Body of pancreas (tissue), 4 donors: ENCODE measurements at regions not wholly inside any gene's neighbourhood (a gene's known extent, or its start where the extent isn't known, plus 50 kb on each side); places are given as distances from the start of the nearest gene placed in this dataset.

Experiments used
- ATAC-seq: fragments of 150-250 bp; one replicate; pipeline ENCODE4 v1.9.1; 2016
- DNase-seq, 4 donors: peaks; one replicate each; pipeline ENCODE4 v3.0.0-alpha.2; 2019
- H3K27ac ChIP-seq, 4 donors: fragments of 200-600 bp; sonication (generic); 1 replicate in 3 of 4; 2 replicates in 1 of 4; pipeline versions ENCODE4 v1.5.1 to v1.6.1; 2016 to 2019; ENCODE audit warnings: mild to moderate bottlenecking in 1 of 4, mixed read lengths in 1 of 4, moderate library complexity in 1 of 4
- H3K27me3 ChIP-seq, 2 donors: fragments of 200-600 bp; sonication (generic); one replicate each; pipeline ENCODE4 v1.6.0; 2016; ENCODE audit warnings: mild to moderate bottlenecking in 1 of 2
- H3K36me3 ChIP-seq, 2 donors: fragments of 200-600 bp; sonication (generic); replicated peaks in 1 of 2; 2 replicates each; pipeline ENCODE4 v1.5.1; 2016; ENCODE audit warnings: low read depth in 2 of 2; ENCODE audit not compliant: insufficient read depth in 1 of 2
- H3K4me1 ChIP-seq: fragments of 200-600 bp; sonication (generic); one replicate; pipeline ENCODE4 v1.6.0; 2016
- H3K4me3 ChIP-seq, 2 donors: fragments of 200-600 bp; sonication (generic); 1 replicate in 1 of 2; 2 replicates in 1 of 2; pipeline ENCODE4 v1.5.1; 2016 to 2019
- H3K9me3 ChIP-seq, 3 donors: fragments of 200-600 bp; sonication (generic); 1 replicate in 2 of 3; 2 replicates in 1 of 3; pipeline ENCODE4 v1.5.1; 2016
- POLR2A ChIP-seq, 3 donors: fragments of 450-650 bp; IDR thresholded peaks; one replicate each; pipeline ENCODE4 v1.6.1; 2016; ENCODE audit warnings: antibody characterized with exemption in 3 of 3, mild to moderate bottlenecking in 2 of 3
- WGBS, 2 donors: methylation state at CpG; one replicate each; pipeline ENCODE4 v1.1.5; 2017; 5-methylcytosine and 5-hydroxymethylcytosine counted together
- intact Hi-C: fragments of 100-400 bp; cut with DNase I; formaldehyde crosslinking; loops from one replicate; pipeline ENCODE4 v1.15.1; 2023
- TF ChIP-seq, protein P1 (sequence below), 7 experiments: fragments of 450-650 bp in 4 of 7; fragments of 200-600 bp in 3 of 7; sonication (generic) in 3 of 7; IDR thresholded peaks; one replicate each; pipeline ENCODE4 v1.5.1; 2016 to 2019; ENCODE audit warnings: antibody characterized with exemption in 7 of 7

DNA sequence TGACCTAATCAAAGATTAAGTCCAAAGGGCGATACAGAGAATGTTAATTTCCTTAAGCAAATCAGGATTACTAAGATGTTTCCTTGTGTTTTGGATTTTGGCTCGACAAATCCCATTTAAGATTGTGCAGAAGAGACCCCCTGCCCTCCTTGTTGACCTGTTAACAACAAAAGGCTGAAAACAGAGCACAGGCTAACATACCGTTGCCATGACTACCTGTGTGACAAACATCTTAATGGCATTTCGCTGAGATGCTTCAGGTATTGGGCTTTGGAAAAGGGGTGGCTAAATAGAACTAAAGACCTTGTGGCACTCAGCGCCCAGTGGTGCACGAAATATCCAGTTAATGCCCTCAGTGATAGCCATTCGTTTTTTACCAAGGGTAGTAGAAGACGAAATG is 1532.3 kb upstream of the TMEM132C start:
- WGBS, 2 donors = 85 to 88% methylated on average over 8 of the region's 8 CpGs
- Histone ChIP-seq H3K4me1 (no peaks in the 10 kb centered on the region), H3K4me3 (no peak overlapping the region), H3K36me3 (no peaks in the 10 kb centered on the region), H3K9me3 (no peaks in the 10 kb centered on the region), H3K27me3 (no peaks in the 10 kb centered on the region), H3K27ac (no peak overlapping the region)
- TF ChIP-seq POLR2A (IDR thresholded peaks at IDR 0.05) = no peak
- TF ChIP-seq, protein P1, sequence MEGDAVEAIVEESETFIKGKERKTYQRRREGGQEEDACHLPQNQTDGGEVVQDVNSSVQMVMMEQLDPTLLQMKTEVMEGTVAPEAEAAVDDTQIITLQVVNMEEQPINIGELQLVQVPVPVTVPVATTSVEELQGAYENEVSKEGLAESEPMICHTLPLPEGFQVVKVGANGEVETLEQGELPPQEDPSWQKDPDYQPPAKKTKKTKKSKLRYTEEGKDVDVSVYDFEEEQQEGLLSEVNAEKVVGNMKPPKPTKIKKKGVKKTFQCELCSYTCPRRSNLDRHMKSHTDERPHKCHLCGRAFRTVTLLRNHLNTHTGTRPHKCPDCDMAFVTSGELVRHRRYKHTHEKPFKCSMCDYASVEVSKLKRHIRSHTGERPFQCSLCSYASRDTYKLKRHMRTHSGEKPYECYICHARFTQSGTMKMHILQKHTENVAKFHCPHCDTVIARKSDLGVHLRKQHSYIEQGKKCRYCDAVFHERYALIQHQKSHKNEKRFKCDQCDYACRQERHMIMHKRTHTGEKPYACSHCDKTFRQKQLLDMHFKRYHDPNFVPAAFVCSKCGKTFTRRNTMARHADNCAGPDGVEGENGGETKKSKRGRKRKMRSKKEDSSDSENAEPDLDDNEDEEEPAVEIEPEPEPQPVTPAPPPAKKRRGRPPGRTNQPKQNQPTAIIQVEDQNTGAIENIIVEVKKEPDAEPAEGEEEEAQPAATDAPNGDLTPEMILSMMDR (IDR thresholded peaks at IDR 0.05) = no peak
- ATAC-seq (no peak), DNase-seq (no peak)
- intact Hi-C loops = no loop called here

DNA sequence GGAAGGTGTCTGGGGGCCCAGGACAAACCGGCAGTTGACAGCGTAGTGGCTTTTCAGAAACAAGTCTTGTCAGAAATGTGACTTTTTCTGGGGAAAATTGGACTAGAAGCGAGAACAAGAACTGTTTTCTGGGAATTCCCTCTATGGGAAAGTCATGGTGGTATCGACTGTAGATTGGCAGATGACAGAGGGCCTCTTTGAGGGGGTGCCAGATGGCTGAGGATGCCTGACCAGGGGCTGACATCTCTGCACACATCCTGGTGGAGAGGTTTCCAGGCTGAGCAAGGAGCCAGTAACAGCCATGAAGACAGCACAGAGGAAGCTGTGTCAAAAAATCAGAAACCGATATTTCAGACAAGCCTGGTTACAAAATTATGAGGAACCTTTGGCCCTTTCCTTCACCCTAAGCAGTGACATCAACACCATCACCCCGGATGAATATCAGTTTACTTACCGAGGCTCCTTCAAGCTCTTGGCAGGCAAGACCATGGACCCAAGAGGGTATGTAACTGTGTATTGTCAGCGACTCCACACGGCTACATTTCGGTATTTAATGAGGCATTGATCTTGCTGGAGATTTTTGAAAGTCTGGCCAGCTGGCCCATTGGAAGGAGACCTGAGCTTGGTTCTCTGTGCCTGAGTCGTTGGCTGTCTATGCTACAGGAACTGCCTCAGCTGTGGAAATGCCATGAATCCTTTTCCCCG is 1525.3 kb upstream of the TMEM132C start:
- Histone ChIP-seq H3K4me3 (no peak overlapping the region), H3K4me1 (no peaks in the 10 kb centered on the region), H3K27ac (no peak overlapping the region), H3K27me3 (no peaks in the 10 kb centered on the region), H3K36me3 (no peaks in the 10 kb centered on the region), H3K9me3 (no peaks in the 10 kb centered on the region)
- TF ChIP-seq, protein P1 (IDR thresholded peaks at IDR 0.05) = no peak
- TF ChIP-seq POLR2A (IDR thresholded peaks at IDR 0.05) = no peak
- 76 to 87% methylated on average over 12 of the region's 12 CpGs for WGBS, 2 donors
- DNase-seq (no peak), ATAC-seq (no peak)
- intact Hi-C loops = no loop called here

DNA sequence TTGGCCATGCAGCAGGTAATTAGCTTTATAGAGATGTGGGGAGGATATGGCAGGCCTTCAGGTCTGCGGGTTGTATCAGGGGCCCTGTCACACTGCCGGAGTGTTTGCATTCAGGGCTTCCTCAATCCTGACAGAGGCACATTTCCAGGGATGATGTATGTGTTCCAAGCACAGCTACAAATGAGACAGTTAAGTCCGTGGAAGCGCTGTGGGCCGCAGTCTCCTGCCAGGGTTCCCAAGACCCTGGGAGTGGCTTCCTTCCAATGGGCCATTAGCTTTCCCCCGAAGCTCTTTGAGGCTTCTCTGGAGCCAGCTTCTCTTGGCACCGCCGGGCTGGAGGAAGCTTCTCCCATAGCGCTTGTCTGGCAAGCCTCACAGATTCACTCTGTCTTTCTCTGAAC is 1524.7 kb upstream of the TMEM132C start:
- Histone ChIP-seq H3K27ac (no peak overlapping the region), H3K4me3 (no peak overlapping the region), H3K9me3 (no peaks in the 10 kb centered on the region), H3K27me3 (no peaks in the 10 kb centered on the region), H3K4me1 (no peaks in the 10 kb centered on the region), H3K36me3 (no peaks in the 10 kb centered on the region)
- TF ChIP-seq, protein P1 (IDR thresholded peaks at IDR 0.05) = no peak
- TF ChIP-seq POLR2A (IDR thresholded peaks at IDR 0.05) = no peak
- ATAC-seq = no peak
- intact Hi-C loops = no loop called here
- 69 to 80% methylated on average over 8 to 9 of the region's 9 CpGs for WGBS, 2 donors
- DNase-seq = no peak

DNA sequence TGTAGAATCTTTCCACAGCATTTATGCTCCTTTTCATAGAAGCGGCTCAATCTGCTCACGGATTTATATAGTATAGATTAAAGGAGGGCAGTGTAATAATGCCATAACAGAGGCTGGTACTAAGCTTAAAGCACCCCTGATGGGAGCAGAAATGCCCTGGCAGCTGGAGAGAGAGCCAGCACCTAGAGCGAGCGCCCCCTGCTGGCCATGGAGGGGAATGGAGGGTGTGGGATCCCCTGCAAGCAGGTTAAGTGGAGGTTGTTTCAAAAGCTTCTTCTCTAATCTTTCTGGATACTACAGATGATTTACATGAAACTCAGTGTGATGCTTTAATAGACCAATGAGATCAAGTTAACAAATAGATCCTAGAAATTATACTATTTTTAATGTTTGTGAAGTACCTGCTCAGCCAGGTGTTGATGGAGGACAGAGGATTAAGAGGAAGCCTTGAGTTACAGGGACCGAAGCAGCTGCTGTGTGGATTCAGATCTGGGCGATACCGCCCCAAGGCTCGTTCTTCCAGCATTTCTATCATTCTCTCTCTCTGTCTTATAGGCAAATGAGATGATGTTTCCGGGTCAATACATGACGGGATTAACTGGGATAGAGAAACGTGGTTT is 1519.3 kb upstream of the TMEM132C start:
- Histone ChIP-seq H3K4me1 (no peaks in the 10 kb centered on the region), H3K4me3 (no peak overlapping the region), H3K9me3 (no peaks in the 10 kb centered on the region), H3K36me3 (no peaks in the 10 kb centered on the region), H3K27ac (no peak overlapping the region), H3K27me3 (no peaks in the 10 kb centered on the region)
- intact Hi-C loops = no loop called here
- DNase-seq (peak; percentile 47 to 62 (median 54)), ATAC-seq (peak; percentile 42)
- 49 to 58% methylated on average over 11 of the region's 11 CpGs for WGBS, 2 donors
- no peak for TF ChIP-seq POLR2A (IDR thresholded peaks at IDR 0.05)
- TF ChIP-seq, protein P1 (IDR thresholded peaks at IDR 0.05) = peak in 6 of 7 experiments; percentile 60 to 83 (median 67)

DNA sequence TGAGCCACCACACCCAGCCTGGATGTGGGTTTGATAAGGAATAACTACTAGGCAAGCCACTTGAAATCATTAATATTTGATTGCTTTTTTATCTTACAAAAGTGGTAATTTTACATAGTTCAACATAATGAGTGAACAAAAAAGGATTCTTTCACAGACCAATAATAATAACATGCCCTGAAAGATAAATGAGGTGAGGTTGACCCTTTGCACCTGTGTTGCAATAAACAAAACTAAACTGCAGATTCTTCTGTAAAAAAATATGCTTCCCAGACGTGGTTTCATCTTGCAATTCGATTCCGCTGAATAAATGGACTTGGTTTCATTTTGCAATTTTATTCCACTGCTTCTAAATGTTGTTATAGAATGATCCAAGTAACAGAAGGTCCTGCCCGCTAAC is 1514.9 kb upstream of the TMEM132C start:
- DNase-seq = no peak
- Histone ChIP-seq H3K9me3 (no peaks in the 10 kb centered on the region), H3K36me3 (no peaks in the 10 kb centered on the region), H3K4me1 (no peaks in the 10 kb centered on the region), H3K27me3 (no peaks in the 10 kb centered on the region), H3K27ac (no peak overlapping the region), H3K4me3 (no peak overlapping the region)
- WGBS, 2 donors = 64% methylated on average over 4 of the region's 4 CpGs
- no peak for ATAC-seq
- intact Hi-C loops = no loop called here
- TF ChIP-seq, protein P1 (IDR thresholded peaks at IDR 0.05) = no peak
- no peak for TF ChIP-seq POLR2A (IDR thresholded peaks at IDR 0.05)
